Psoas muscle (tissue), 7 donors: ENCODE measurements at regions not wholly inside any gene's neighbourhood (a gene's known extent, or its start where the extent isn't known, plus 50 kb on each side); places are given as distances from the start of the nearest gene placed in this dataset.

Experiments
- ATAC-seq, 4 donors: fragments of 200-7000 bp; cut with Tn5 transposase; one replicate each; pipeline ENCODE4 v1.9.1; 2020; ENCODE audit warnings: moderate library complexity in 3 of 4, mild to moderate bottlenecking in 2 of 4
- DNase-seq, 2 donors: peaks; one replicate each; pipeline ENCODE4 v3.0.0-alpha.2; 2020
- H3K27ac ChIP-seq: fragments of 200-600 bp; one replicate; pipeline ENCODE4 v1.8.0; 2022
- H3K27me3 ChIP-seq, 3 donors: fragments of 200-600 bp in 1 of 3; one replicate each; pipeline versions ENCODE4 v1.6.1 to v1.8.0; 2013 to 2022; ENCODE audit warnings: low read length in 2 of 3, mild to moderate bottlenecking in 2 of 3, moderate library complexity in 1 of 3; ENCODE audit not compliant: insufficient read depth in 3 of 3
- H3K36me3 ChIP-seq, 2 donors: fragments of 200-600 bp in 1 of 2; one replicate each; pipeline versions ENCODE4 v1.6.1 to v1.8.0; 2013 to 2022; ENCODE audit warnings: low read depth in 1 of 2, mild to moderate bottlenecking in 1 of 2, moderate library complexity in 1 of 2; ENCODE audit not compliant: insufficient read depth in 1 of 2
- H3K4me1 ChIP-seq: fragments of 200-600 bp; one replicate; pipeline ENCODE4 v1.8.0; 2022
- H3K4me3 ChIP-seq: fragments of 200-600 bp; one replicate; pipeline ENCODE4 v1.8.0; 2022; ENCODE audit warnings: mild to moderate bottlenecking
- H3K9me3 ChIP-seq: fragments of 200-600 bp; one replicate; pipeline ENCODE4 v1.8.0; 2022
- WGBS, 3 donors: extraction: QIAGEN DNeasy Blood & Tissue Kit; methylation state at CpG; one replicate each; pipeline versions ENCODE4 v1.1.6 to v1.1.7; 2013; 5-methylcytosine and 5-hydroxymethylcytosine counted together
- intact Hi-C, 2 donors: fragments of 100-400 bp; cut with DNase I; formaldehyde crosslinking; loops; one replicate each; pipeline versions ENCODE4 v1.11.0 to v1.14.2; 2022
- TF ChIP-seq, protein P1 (sequence below): fragments of 200-600 bp; IDR thresholded peaks from one replicate; pipeline ENCODE4 v1.8.0; 2022; ENCODE audit warnings: antibody characterized with exemption
- donor health status: healthy with polysubstance abuse.
- donor health status: DM: no; HTN: no; CAD: no; lungs with moderate emphysema.
- donor health status: Bipolar disorder and iron deficiency.
- donor health status: healthy.
- donor health status: DM: yes; HTN: yes; CAD: no.
- donor health status: DM: no; HTN: no; CAD: no.
- donor health status: DM: yes; HTN: yes; CAD: no.

DNA sequence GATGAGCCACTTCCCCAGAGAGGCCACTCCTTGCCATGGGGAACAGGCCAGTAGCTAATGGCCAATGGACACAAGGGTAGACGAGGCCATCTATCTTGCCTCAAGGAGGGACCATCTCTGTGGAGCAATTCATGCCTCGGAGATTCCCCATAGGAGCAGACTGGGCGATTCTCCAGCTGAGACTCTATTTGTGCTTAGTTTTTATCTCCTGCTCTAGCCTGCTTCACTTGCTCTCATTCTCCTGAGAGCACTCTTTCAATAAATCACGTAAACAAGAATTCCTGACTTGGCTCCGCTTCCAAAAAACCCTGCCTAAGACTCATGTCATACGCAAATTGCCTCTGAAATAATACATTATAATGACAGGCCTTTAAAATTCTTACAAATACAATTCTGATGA lies 396.4 kb upstream of the USP15 start:
- Histone ChIP-seq H3K4me3 (no peak overlapping the region), H3K36me3 (no peaks in the 10 kb centered on the region), H3K9me3 (no peaks in the 10 kb centered on the region), H3K27me3 (no peaks in the 10 kb centered on the region), H3K4me1 (no peaks in the 10 kb centered on the region), H3K27ac (no peak overlapping the region)
- ATAC-seq (no peak), DNase-seq (peak in 1 of 2 donors; percentile 23)
- 44 to 58% (median 51%) methylated on average over 6 of the region's 6 CpGs for WGBS, 3 donors
- intact Hi-C loops = no loop called here
- TF ChIP-seq, protein P1, sequence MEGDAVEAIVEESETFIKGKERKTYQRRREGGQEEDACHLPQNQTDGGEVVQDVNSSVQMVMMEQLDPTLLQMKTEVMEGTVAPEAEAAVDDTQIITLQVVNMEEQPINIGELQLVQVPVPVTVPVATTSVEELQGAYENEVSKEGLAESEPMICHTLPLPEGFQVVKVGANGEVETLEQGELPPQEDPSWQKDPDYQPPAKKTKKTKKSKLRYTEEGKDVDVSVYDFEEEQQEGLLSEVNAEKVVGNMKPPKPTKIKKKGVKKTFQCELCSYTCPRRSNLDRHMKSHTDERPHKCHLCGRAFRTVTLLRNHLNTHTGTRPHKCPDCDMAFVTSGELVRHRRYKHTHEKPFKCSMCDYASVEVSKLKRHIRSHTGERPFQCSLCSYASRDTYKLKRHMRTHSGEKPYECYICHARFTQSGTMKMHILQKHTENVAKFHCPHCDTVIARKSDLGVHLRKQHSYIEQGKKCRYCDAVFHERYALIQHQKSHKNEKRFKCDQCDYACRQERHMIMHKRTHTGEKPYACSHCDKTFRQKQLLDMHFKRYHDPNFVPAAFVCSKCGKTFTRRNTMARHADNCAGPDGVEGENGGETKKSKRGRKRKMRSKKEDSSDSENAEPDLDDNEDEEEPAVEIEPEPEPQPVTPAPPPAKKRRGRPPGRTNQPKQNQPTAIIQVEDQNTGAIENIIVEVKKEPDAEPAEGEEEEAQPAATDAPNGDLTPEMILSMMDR = no peak

DNA sequence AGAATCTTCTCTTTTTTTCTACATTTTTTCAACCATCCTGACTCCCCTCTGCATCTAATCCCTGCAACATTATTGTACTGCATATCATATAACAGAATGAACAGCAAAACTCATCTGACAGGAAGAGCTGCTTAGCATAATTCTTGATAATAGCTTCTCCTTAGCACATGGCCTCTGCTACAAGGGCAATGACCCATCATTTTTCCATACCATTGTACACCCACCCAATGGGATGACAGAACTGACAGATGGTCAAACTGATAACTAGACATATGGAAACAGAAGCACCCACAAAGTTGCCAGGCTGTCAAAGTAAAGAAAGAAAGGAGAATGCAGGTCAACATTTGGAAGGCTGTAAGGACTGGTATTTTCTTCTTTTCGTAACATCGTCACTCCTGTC lies 390.4 kb upstream of the USP15 start:
- Histone ChIP-seq H3K36me3 (no peaks in the 10 kb centered on the region), H3K9me3 (no peaks in the 10 kb centered on the region), H3K4me1 (no peaks in the 10 kb centered on the region), H3K27me3 (no peaks in the 10 kb centered on the region), H3K4me3 (no peak overlapping the region), H3K27ac (no peak overlapping the region)
- TF ChIP-seq, protein P1 = no peak
- 92 to 98% (median 94%) methylated on average over 2 of the region's 2 CpGs for WGBS, 3 donors
- ATAC-seq (no peak), DNase-seq (no peak)
- intact Hi-C loops = no loop called here

DNA sequence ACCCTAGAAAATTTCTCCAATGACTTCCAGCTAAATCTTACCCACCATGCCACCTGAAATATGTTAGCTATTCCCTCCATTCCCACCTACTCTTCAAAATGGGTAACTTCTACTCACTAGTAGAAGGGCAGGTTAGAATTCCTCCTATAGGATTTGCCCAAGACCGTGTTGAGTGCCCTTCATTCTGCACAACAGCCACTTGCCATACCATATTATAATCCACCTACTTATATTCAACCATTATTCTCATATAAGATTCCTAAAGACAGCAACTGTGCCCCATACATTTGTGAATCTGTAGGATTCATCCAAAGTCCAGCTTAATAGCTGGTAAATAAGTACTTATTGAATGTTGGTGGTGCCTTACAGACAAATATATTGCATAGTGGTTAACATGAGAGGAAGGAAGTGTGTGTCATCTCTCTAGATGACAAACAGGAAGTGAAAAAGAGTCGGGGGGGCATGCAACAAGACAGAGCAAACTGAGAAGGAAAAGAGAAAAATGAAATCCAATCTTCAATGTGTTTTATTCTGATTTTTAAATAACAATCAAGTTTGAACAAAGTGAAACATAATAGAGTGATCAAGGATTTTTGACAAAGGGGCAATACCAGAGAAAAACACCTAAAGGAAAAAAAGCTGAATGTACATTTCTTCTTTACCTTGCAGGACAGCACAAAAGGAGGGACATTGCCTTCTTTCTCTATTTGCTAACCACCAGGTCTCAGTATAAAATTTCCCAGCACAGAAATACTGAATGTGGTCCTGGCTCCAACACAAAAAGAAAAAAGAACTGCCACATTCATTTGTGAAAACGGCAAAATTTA lies 389.3 kb upstream of the USP15 start:
- H3K4me1 ChIP-seq = no peaks in the 10 kb centered on the region
- TF ChIP-seq, protein P1 = no peak
- no peaks in the 10 kb centered on the region for H3K27me3 ChIP-seq
- 65 to 73% (median 68%) methylated on average over 3 of the region's 3 CpGs for WGBS, 3 donors
- no peaks in the 10 kb centered on the region for H3K9me3 ChIP-seq
- DNase-seq (no peak), ATAC-seq (no peak)
- H3K36me3 ChIP-seq = no peaks in the 10 kb centered on the region
- H3K27ac ChIP-seq = no peak overlapping the region
- no peak overlapping the region for H3K4me3 ChIP-seq
- intact Hi-C loops = no loop called here

DNA sequence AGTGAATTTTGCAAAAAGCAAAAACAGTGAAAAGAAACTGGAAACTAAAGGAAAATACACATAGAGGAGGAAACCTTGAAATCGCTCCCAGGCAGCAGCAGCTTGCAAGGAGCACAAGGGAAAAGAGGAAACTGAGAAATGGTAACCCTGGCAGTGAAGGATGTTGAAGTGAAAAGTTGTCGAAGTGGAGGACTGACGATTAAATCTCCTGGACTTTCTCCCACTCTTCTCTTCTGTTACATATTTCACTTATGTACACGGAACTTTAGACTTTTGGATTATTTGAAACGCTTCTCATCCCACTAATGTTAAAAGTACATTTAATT lies 388.8 kb upstream of the USP15 start:
- no peaks in the 10 kb centered on the region for H3K27me3 ChIP-seq
- no peaks in the 10 kb centered on the region for H3K9me3 ChIP-seq
- no peaks in the 10 kb centered on the region for H3K4me1 ChIP-seq
- DNase-seq (no peak), ATAC-seq (no peak)
- intact Hi-C loops = no loop called here
- 49 to 62% (median 55%) methylated on average over 5 of the region's 5 CpGs for WGBS, 3 donors
- H3K4me3 ChIP-seq = no peak overlapping the region
- H3K36me3 ChIP-seq = no peaks in the 10 kb centered on the region
- TF ChIP-seq, protein P1 = no peak
- no peak overlapping the region for H3K27ac ChIP-seq

DNA sequence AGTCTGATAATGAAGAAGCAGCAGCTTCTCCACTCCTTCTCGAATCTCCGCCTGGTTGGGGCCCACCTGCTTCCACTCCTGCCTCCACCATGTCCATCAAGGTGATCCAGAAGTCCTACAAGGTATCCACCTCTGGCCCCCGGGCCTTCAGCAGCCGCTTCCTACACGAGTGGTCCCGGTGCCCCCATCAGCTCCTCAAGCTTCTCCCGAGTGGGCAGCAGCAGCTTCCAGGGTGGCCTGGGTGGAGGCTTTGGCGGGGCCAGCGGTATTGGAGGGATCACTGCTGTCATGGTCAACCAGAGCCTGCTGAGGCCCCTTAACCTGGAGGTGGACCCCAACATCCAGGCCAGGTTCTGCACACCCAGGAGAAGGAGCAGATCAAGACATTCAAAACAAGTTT lies 381.0 kb upstream of the USP15 start:
- ATAC-seq (no peak), DNase-seq (no peak)
- intact Hi-C loops = no loop called here
- no peaks in the 10 kb centered on the region for H3K4me1 ChIP-seq
- TF ChIP-seq, protein P1 = no peak
- H3K36me3 ChIP-seq = no peaks in the 10 kb centered on the region
- 89 to 92% (median 90%) methylated on average over 9 of the region's 9 CpGs for WGBS, 3 donors
- H3K9me3 ChIP-seq = no peaks in the 10 kb centered on the region
- no peaks in the 10 kb centered on the region for H3K27me3 ChIP-seq
- no peak overlapping the region for H3K4me3 ChIP-seq
- H3K27ac ChIP-seq = no peak overlapping the region
